H9 (cell line): ENCODE measurements at regions not wholly inside any gene's neighbourhood (a gene's known extent, or its start where the extent isn't known, plus 50 kb on each side); places are given as distances from the start of the nearest gene placed in this dataset.

Experiments used
- DNase-seq: peaks from one replicate; pipeline ENCODE4 v3.0.0-alpha.2; 2017
- H2AFZ ChIP-seq: one replicate; pipeline ENCODE4 v1.6.1; 2013; ENCODE audit warnings: mild to moderate bottlenecking, low read length, control low read depth, moderate library complexity
- H2AK5ac ChIP-seq: 2 replicates; pipeline ENCODE4 v1.6.1; 2013; ENCODE audit warnings: low read length, control low read depth, mixed read lengths; ENCODE audit not compliant: insufficient read length
- H2BK120ac ChIP-seq: one replicate; pipeline ENCODE4 v1.6.1; 2013; ENCODE audit warnings: low read depth, mild to moderate bottlenecking, low read length, control low read depth, inconsistent platforms; ENCODE audit not compliant: poor library complexity, severe bottlenecking
- H2BK12ac ChIP-seq: 2 replicates; pipeline ENCODE4 v1.6.1; 2013; ENCODE audit warnings: low read length, control low read depth, mixed read lengths, low read depth; ENCODE audit not compliant: insufficient read length
- H2BK15ac ChIP-seq: 2 replicates; pipeline ENCODE4 v1.6.1; 2013; ENCODE audit warnings: low read depth, low read length, control low read depth
- H2BK20ac ChIP-seq: one replicate; pipeline ENCODE4 v1.6.1; 2013; ENCODE audit warnings: low read depth, mild to moderate bottlenecking, low read length, control low read depth, inconsistent platforms; ENCODE audit not compliant: poor library complexity, severe bottlenecking
- H2BK5ac ChIP-seq: 2 replicates; pipeline ENCODE4 v1.6.1; 2013; ENCODE audit warnings: low read length, control low read depth, mixed read lengths; ENCODE audit not compliant: insufficient read length
- H3K14ac ChIP-seq: 2 replicates; pipeline ENCODE4 v1.6.1; 2013; ENCODE audit warnings: low read length, control low read depth; ENCODE audit not compliant: insufficient read depth
- H3K18ac ChIP-seq: 2 replicates; pipeline ENCODE4 v1.6.1; 2013; ENCODE audit warnings: low read depth, mild to moderate bottlenecking, mixed read lengths, low read length, control low read depth; ENCODE audit not compliant: insufficient read length
- H3K23ac ChIP-seq: 2 replicates; pipeline ENCODE4 v1.6.1; 2013; ENCODE audit warnings: low read length, control low read depth, mixed read lengths, low read depth; ENCODE audit not compliant: insufficient read length
- H3K23me2 ChIP-seq: 2 replicates; pipeline ENCODE4 v1.6.1; 2013; ENCODE audit warnings: low read depth, mild to moderate bottlenecking, mixed read lengths, low read length, control low read depth; ENCODE audit not compliant: insufficient read length, poor library complexity, severe bottlenecking
- H3K27ac ChIP-seq: 2 replicates; pipeline ENCODE4 v1.5.1; 2013; ENCODE audit warnings: low read length, control low read depth, mixed read lengths, low read depth; ENCODE audit not compliant: insufficient read length
- H3K27me3 ChIP-seq: 2 replicates; pipeline ENCODE4 v1.6.1; 2013; ENCODE audit warnings: low read length, control low read depth, inconsistent platforms; ENCODE audit not compliant: insufficient read depth
- H3K4ac ChIP-seq: 2 replicates; pipeline ENCODE4 v1.6.1; 2013; ENCODE audit warnings: low read depth, mild to moderate bottlenecking, control low read depth, inconsistent platforms, low read length, moderate library complexity
- H3K4me1 ChIP-seq: 2 replicates; pipeline ENCODE4 v1.6.1; 2013; ENCODE audit warnings: low read length, control low read depth, inconsistent platforms; ENCODE audit not compliant: insufficient read depth
- H3K4me2 ChIP-seq: 2 replicates; pipeline ENCODE4 v1.6.1; 2013; ENCODE audit warnings: low read length, control low read depth, mixed read lengths; ENCODE audit not compliant: insufficient read length, insufficient read depth
- H3K56ac ChIP-seq: 2 replicates; pipeline ENCODE4 v1.6.1; 2013; ENCODE audit warnings: low read depth, mild to moderate bottlenecking, mixed read lengths, low read length, control low read depth; ENCODE audit not compliant: insufficient read length
- H3K79me1 ChIP-seq: 2 replicates; pipeline ENCODE4 v1.6.1; 2013; ENCODE audit warnings: low read depth, mild to moderate bottlenecking, moderate library complexity, low read length, control low read depth, inconsistent platforms; ENCODE audit not compliant: insufficient read depth, poor library complexity, severe bottlenecking
- H3K79me2 ChIP-seq: 2 replicates; pipeline ENCODE4 v1.6.1; 2013; ENCODE audit warnings: low read length, control low read depth, inconsistent platforms; ENCODE audit not compliant: insufficient read depth
- H3K9ac ChIP-seq: 2 replicates; pipeline ENCODE4 v1.6.1; 2013; ENCODE audit warnings: low read length, control low read depth, mixed read lengths; ENCODE audit not compliant: insufficient read length; ENCODE audit errors: extremely low read depth
- H3K9me3 ChIP-seq: one replicate; pipeline ENCODE4 v1.6.1; 2013; ENCODE audit warnings: low read depth, low read length, inconsistent platforms; ENCODE audit not compliant: control insufficient read depth
- H3T11ph ChIP-seq: one replicate; pipeline ENCODE4 v1.6.1; 2013; ENCODE audit warnings: mild to moderate bottlenecking, low read length, control low read depth, inconsistent platforms
- H4K20me1 ChIP-seq: one replicate; pipeline ENCODE4 v1.6.1; 2013; ENCODE audit not compliant: control insufficient read depth, insufficient read length, insufficient read depth
- H4K5ac ChIP-seq: 2 replicates; pipeline ENCODE4 v1.6.1; 2013; ENCODE audit warnings: low read depth, mild to moderate bottlenecking, mixed read lengths, low read length, control low read depth; ENCODE audit not compliant: insufficient read length
- H4K8ac ChIP-seq: replicated peaks from 2 replicates; pipeline ENCODE4 v1.6.1; 2013; ENCODE audit warnings: low read length, control low read depth, mixed read lengths, low read depth; ENCODE audit not compliant: insufficient read length
- H4K91ac ChIP-seq: 2 replicates; pipeline ENCODE4 v1.6.1; 2013; ENCODE audit warnings: low read depth, mild to moderate bottlenecking, moderate library complexity, mixed read lengths, low read length, control low read depth; ENCODE audit not compliant: insufficient read length
- H3K27ac Mint-ChIP-seq, 3 experiments: 2 replicates in 2 of 3; 3 replicates in 1 of 3; pipeline ENCODE4 v1.8.0; 2020 to 2021; ENCODE audit warnings: mixed read lengths in 3 of 3, mild to moderate bottlenecking in 1 of 3, moderate library complexity in 1 of 3
- H3K27me3 Mint-ChIP-seq: 2 replicates; pipeline ENCODE4 v1.8.0; 2021; ENCODE audit warnings: low read depth, mild to moderate bottlenecking, moderate library complexity, mixed read lengths
- H3K36me3 Mint-ChIP-seq, 3 experiments: 2 replicates in 2 of 3; 3 replicates in 1 of 3; pipeline ENCODE4 v1.8.0; 2020 to 2021; ENCODE audit warnings: low read depth in 3 of 3, mixed read lengths in 3 of 3; ENCODE audit not compliant: insufficient read depth in 1 of 3
- H3K4me1 Mint-ChIP-seq, 2 experiments: 2 replicates each; pipeline ENCODE4 v1.8.0; 2020; ENCODE audit warnings: mixed read lengths in 2 of 2
- H3K4me3 Mint-ChIP-seq, 2 experiments: 2 replicates in 1 of 2; 3 replicates in 1 of 2; pipeline ENCODE4 v1.8.0; 2020 to 2021; ENCODE audit warnings: mild to moderate bottlenecking in 2 of 2, mixed read lengths in 2 of 2, moderate library complexity in 1 of 2
- H3K9me3 Mint-ChIP-seq, 2 experiments: 2 replicates in 1 of 2; 3 replicates in 1 of 2; pipeline ENCODE4 v1.8.0; 2020; ENCODE audit warnings: mild to moderate bottlenecking in 2 of 2, mixed read lengths in 2 of 2, moderate library complexity in 1 of 2
- CTCF ChIP-seq: fragments of 200-600 bp; sonication (generic); conservative IDR thresholded peaks from 3 replicates; pipeline ENCODE4 v1.8.0; 2021; ENCODE audit warnings: antibody characterized with exemption, mild to moderate bottlenecking
- WGBS: extraction: QIAGEN DNeasy Blood & Tissue Kit; methylation state at CpG from one replicate; pipeline ENCODE4 v1.1.7; 2013; ENCODE audit warnings: missing lambda C conversion rate, low lambda C conversion rate, mixed read lengths; ENCODE audit not compliant: insufficient read length; ENCODE audit errors: extremely low coverage; 5-methylcytosine and 5-hydroxymethylcytosine counted together

- H3K9ac ChIP-seq: no peak overlapping the region
- H3K56ac ChIP-seq: no peak overlapping the region
- H2BK15ac ChIP-seq: no peak overlapping the region
- H2AK5ac ChIP-seq: no peak overlapping the region
- no peak overlapping the region for H2BK12ac ChIP-seq
- no peaks in the 10 kb centered on the region for H3K4me1 ChIP-seq
- no peaks in the 10 kb centered on the region for H3K79me2 ChIP-seq
- peaks cover 0 to 5% (median 0%) of the 10 kb centered on the region in 3 experiments; a peak in 2 of 7 replicates for H3K36me3 Mint-ChIP-seq
- no peaks in the 10 kb centered on the region for H3K23me2 ChIP-seq
- no peak overlapping the region for H3K4ac ChIP-seq
- no peak overlapping the region for H3K4me3 Mint-ChIP-seq
- no peak overlapping the region for H2BK120ac ChIP-seq
- no peak overlapping the region for H4K5ac ChIP-seq
- H2BK5ac ChIP-seq: no peak overlapping the region
- DNase-seq: no peak
- no peak overlapping the region for H3K23ac ChIP-seq
- H3K4me1 Mint-ChIP-seq: peaks cover 4 to 7% of the 10 kb centered on the region in 2 experiments
- no peak overlapping the region for H2AFZ ChIP-seq
- no peaks in the 10 kb centered on the region for H3K79me1 ChIP-seq
- H3K9me3 ChIP-seq: no peaks in the 10 kb centered on the region
- H3K14ac ChIP-seq: no peak overlapping the region
- H3K9me3 Mint-ChIP-seq: no peaks in the 10 kb centered on the region
- no peak overlapping the region for H3K27ac Mint-ChIP-seq
- H4K20me1 ChIP-seq: no peaks in the 10 kb centered on the region
- TF ChIP-seq CTCF: no peak
- no peaks in the 10 kb centered on the region for H3K27me3 Mint-ChIP-seq
- no peak overlapping the region for H4K8ac ChIP-seq
- no peak overlapping the region for H3K4me2 ChIP-seq
- no peak overlapping the region for H4K91ac ChIP-seq
- H3K27me3 ChIP-seq: no peaks in the 10 kb centered on the region
- no peak overlapping the region for H3T11ph ChIP-seq
- no CpG with 5 or more reads among the region's 2 CpGs for WGBS
- no peak overlapping the region for H3K27ac ChIP-seq
- H3K18ac ChIP-seq: no peak overlapping the region
- H2BK20ac ChIP-seq: no peak overlapping the region
Observed at GRCh38 chr13:74755065-74755464, 620.9 kb upstream of the KLF12 start.
